ENCODE measurements at regions not wholly inside any gene's neighbourhood (a gene's known extent, or its start where the extent isn't known, plus 50 kb on each side); places are given as distances from the start of the nearest gene placed in this dataset.
"Not testable (repeated sequence)": the region's sequence is repeated elsewhere in the genome, so short reads cannot be mapped to it uniquely, and the experiment has no call there.

DNA sequence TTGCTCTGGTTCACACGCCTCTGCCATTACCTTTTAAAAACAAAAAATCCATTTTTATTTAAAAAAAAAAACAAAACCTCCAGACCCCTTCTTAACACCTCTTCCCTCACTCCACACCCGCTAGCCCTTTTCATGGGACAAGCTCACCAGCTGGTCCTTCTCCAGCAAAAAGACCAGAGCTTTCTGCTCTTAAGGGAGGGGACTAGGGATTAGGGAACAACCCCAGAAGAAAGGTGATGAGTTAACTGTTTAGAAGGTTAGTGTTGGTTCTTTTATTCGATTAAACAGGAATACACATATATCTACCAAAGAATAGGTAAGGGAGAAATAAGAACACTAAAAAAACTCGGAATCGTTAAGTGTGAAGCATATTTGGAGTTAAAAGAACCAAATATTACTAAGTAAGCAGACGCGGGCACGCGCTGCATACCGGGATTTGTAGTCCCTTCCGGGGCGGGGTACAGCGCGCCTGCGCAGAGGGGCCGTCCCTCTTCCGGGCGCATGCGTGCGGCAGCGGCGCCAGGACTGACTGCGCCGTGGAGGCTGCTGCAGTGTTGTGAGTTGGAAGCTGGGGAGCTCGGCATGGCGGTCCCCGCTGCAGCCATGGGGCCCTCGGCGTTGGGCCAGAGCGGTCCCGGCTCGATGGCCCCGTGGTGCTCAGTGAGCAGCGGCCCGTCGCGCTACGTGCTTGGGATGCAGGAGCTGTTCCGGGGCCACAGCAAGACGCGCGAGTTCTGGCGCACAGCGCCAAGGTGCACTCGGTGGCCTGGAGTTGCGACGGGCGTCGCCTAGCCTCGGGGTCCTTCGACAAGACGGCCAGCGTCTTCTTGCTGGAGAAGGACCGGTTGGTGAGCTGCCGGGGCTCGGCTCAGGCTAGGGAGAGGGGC lies 92.6 kb upstream of the FAM153A start:
- not testable (repeated sequence) for TF ChIP-seq CTCF, POLR2AphosphoS5 (IDR thresholded peaks at IDR 0.05)

Measured in esophagus muscularis mucosa (tissue), 3 donors.